Calu3 (cell line): ENCODE measurements at regions not wholly inside any gene's neighbourhood (a gene's known extent, or its start where the extent isn't known, plus 50 kb on each side); places are given as distances from the start of the nearest gene placed in this dataset.

Experiments used
- BruUV-seq: library from RNA; stranded (reverse); fragments of 400-500 nt; replicated peaks from 2 replicates; lab custom pipeline; 2021; lab: Mats Ljungman, UMichigan
- CTCF ChIA-PET: fragments of 300-600 bp; sonication (Branson Sonifier 250); formaldehyde crosslinking; loops from one replicate; lab custom pipeline; 2022; ENCODE audit warnings: antibody characterized with exemption; lab: Charles Lee
- DNase-seq: peaks from one replicate; pipeline ENCODE4 v3.0.0; 2022
- H3K27ac Mint-ChIP-seq: one replicate; pipeline ENCODE4 v1.8.0; 2022; ENCODE audit warnings: mixed read lengths; ENCODE audit not compliant: unreplicated experiment
- H3K27me3 Mint-ChIP-seq: one replicate; pipeline ENCODE4 v1.8.0; 2022; ENCODE audit warnings: mixed read lengths; ENCODE audit not compliant: unreplicated experiment
- H3K36me3 Mint-ChIP-seq: one replicate; pipeline ENCODE4 v1.8.0; 2022; ENCODE audit warnings: mild to moderate bottlenecking, moderate library complexity, mixed read lengths; ENCODE audit not compliant: insufficient read depth, unreplicated experiment
- H3K4me1 Mint-ChIP-seq: one replicate; pipeline ENCODE4 v1.8.0; 2022; ENCODE audit warnings: mild to moderate bottlenecking, low read depth, mixed read lengths; ENCODE audit not compliant: unreplicated experiment
- H3K4me3 Mint-ChIP-seq: one replicate; pipeline ENCODE4 v1.8.0; 2022; ENCODE audit warnings: mild to moderate bottlenecking, low read depth, moderate library complexity, mixed read lengths; ENCODE audit not compliant: unreplicated experiment
- H3K9me3 Mint-ChIP-seq: one replicate; pipeline ENCODE4 v1.8.0; 2022; ENCODE audit warnings: low read depth, mixed read lengths; ENCODE audit not compliant: unreplicated experiment
- CTCF ChIP-seq: fragments of 200-600 bp; IDR thresholded peaks from one replicate; pipeline ENCODE4 v1.8.0; 2022; ENCODE audit warnings: antibody characterized with exemption; ENCODE audit not compliant: unreplicated experiment
- intact Hi-C: fragments of 100-400 bp; cut with micrococcal nuclease; formaldehyde crosslinking; loops from one replicate; pipeline ENCODE4 v1.10.0; 2022; ENCODE audit not compliant: unreplicated experiment

DNA sequence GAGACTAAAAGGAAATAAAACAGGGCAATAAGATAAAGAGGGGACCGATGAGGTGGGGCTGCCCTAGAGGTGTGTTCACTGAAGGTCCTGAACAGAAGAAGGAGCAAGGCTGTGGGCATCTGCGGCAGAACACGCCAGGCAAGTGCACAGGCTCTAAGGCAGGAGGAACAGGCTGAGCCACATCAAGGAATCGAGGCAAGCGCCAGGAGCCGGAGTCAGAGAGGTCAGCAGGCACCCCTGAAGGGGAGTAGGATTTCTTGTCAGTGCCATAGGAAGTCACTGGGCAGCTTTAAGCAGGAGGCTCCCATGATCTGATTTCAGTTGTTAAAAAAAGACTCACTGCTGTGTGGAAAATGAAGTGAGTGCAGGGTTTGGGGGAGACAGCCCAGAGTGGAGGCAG, 186.5 kb downstream of the KATNIP start:
- Mint-ChIP-seq H3K9me3 (no peaks in the 10 kb centered on the region), H3K4me3 (no peak overlapping the region), H3K27ac (no peak overlapping the region), H3K27me3 (no peaks in the 10 kb centered on the region), H3K4me1 (no peaks in the 10 kb centered on the region), H3K36me3 (peaks cover 8% of the 10 kb centered on the region)
- intact Hi-C loops = no loop called here
- CTCF ChIA-PET = no interaction called here
- no TSS peak for BruUV-seq
- TF ChIP-seq CTCF = no peak
- DNase-seq = no peak

DNA sequence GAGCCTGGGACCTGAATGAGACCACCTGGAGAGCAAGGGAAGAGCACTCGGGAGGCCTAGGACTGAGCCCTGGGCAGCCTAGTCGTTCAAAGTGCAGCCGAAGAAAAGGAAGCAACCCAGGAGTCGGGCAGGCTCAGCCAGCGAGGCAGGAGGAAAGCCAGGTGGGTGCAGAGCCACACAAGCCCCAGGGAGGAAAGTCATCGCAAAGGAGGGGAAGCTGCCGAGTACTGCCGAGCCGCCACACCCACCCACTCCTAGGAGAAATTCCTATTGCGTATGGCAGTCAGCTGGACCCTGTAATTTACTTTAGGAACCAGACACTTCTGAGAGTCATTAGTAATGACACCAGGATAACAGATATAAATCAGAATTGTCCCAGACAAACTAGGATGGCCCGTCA, 187.6 kb downstream of the KATNIP start:
- DNase-seq = no peak
- H3K27ac Mint-ChIP-seq = no peak overlapping the region
- no peaks in the 10 kb centered on the region for H3K27me3 Mint-ChIP-seq
- no peak for TF ChIP-seq CTCF
- H3K4me3 Mint-ChIP-seq = no peak overlapping the region
- intact Hi-C loops = no loop called here
- H3K9me3 Mint-ChIP-seq = no peaks in the 10 kb centered on the region
- peaks cover 8% of the 10 kb centered on the region for H3K36me3 Mint-ChIP-seq
- H3K4me1 Mint-ChIP-seq = no peaks in the 10 kb centered on the region
- no TSS peak for BruUV-seq
- CTCF ChIA-PET = no interaction called here
